A549 (cell line): ENCODE measurements at regions not wholly inside any gene's neighbourhood (a gene's known extent, or its start where the extent isn't known, plus 50 kb on each side); places are given as distances from the start of the nearest gene placed in this dataset.

Experiments used
- CTCF ChIP-seq: fragments of >200 bp; sonication (Bioruptor Twin); formaldehyde crosslinking; IDR thresholded peaks from 3 replicates; pipeline ENCODE4 v1.5.1; 2016
- E2F6 ChIP-seq: IDR thresholded peaks from 2 replicates; pipeline ENCODE4 v1.6.1; 2012; ENCODE audit warnings: low read depth, borderline replicate concordance
- ESRRA ChIP-seq: fragments of 150-350 bp; IDR thresholded peaks from 2 replicates; pipeline ENCODE4 v1.6.1; 2014; ENCODE audit warnings: mild to moderate bottlenecking, low read length, borderline replicate concordance
- HDAC2 ChIP-seq: fragments of 200-600 bp; sonication (generic); IDR thresholded peaks from 2 replicates; pipeline ENCODE4 v1.6.1; 2016
- HEYL ChIP-seq: fragments of 250-450 bp; sonication (Bioruptor Pico); IDR thresholded peaks from 2 replicates; pipeline ENCODE4 v1.8.0; 2021; ENCODE audit warnings: mild to moderate bottlenecking, moderate library complexity

- TF ChIP-seq CTCF (no peak), E2F6 (no peak), ESRRA (no peak), HDAC2 (no peak), HEYL (CRISPR knock-in tag) (no peak)
These were observed 134.7 kb downstream of the SLC1A3 start for GRCh38 chr5:36741128-36741527.
